ENCODE measurements at regions not wholly inside any gene's neighbourhood (a gene's known extent, or its start where the extent isn't known, plus 50 kb on each side); places are given as distances from the start of the nearest gene placed in this dataset.

DNA sequence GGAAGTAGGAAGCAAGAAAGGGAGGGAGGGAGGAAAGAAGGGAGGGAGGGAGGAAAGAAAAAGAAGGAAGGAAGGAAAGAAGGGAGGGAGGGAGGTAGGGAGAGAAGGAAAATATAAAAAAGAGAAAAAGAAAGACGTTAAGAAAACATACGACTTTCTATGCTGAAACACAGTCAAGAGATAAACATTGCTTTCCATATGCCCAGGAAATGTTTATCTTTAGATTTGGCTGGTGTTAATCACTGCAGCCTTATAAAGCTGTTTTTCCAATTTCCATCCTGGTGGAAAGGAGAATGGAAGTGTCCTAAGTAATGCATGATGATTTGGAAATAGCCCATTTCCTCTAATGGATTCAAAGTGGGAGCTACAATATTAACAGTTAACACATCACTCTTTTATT lies 524.3 kb downstream of the MTRR start:
- Histone ChIP-seq H3K4me1 (ENCODE audit: control insufficient read depth, low read length) (no peaks in the 10 kb centered on the region), H3K27ac (ENCODE audit: low read depth, low read length) (no peak overlapping the region), H4K20me1 (ENCODE audit: control insufficient read depth, insufficient read depth, low read depth, low read length) (no peaks in the 10 kb centered on the region), H3K4me2 (ENCODE audit: low read length) (no peak overlapping the region), H3K36me3 (ENCODE audit: control insufficient read depth, low read length) (no peaks in the 10 kb centered on the region), H3K9me3 (ENCODE audit: control insufficient read depth, insufficient read depth, low read length) (no peaks in the 10 kb centered on the region), H3K27me3 (ENCODE audit: control insufficient read depth, low read length) (no peaks in the 10 kb centered on the region), H3K4me3 (ENCODE audit: low read length) (no peak overlapping the region), H3K9me2 (replicated peaks; ENCODE audit: control insufficient read depth, low read length) (no peaks in the 10 kb centered on the region), H3K79me2 (ENCODE audit: control insufficient read depth, low read length) (no peaks in the 10 kb centered on the region), H3F3A (ENCODE audit: control insufficient read depth, insufficient read depth) (no peaks in the 10 kb centered on the region)
- no peak for TF ChIP-seq EZH2phosphoT487 (IDR thresholded peaks at IDR 0.05; ENCODE audit: borderline replicate concordance, low read length)
- TF ChIP-seq, protein P1, sequence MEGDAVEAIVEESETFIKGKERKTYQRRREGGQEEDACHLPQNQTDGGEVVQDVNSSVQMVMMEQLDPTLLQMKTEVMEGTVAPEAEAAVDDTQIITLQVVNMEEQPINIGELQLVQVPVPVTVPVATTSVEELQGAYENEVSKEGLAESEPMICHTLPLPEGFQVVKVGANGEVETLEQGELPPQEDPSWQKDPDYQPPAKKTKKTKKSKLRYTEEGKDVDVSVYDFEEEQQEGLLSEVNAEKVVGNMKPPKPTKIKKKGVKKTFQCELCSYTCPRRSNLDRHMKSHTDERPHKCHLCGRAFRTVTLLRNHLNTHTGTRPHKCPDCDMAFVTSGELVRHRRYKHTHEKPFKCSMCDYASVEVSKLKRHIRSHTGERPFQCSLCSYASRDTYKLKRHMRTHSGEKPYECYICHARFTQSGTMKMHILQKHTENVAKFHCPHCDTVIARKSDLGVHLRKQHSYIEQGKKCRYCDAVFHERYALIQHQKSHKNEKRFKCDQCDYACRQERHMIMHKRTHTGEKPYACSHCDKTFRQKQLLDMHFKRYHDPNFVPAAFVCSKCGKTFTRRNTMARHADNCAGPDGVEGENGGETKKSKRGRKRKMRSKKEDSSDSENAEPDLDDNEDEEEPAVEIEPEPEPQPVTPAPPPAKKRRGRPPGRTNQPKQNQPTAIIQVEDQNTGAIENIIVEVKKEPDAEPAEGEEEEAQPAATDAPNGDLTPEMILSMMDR (IDR thresholded peaks at IDR 0.05; ENCODE audit: low read depth, low read length, poor library complexity, severe bottlenecking): no peak

DNA sequence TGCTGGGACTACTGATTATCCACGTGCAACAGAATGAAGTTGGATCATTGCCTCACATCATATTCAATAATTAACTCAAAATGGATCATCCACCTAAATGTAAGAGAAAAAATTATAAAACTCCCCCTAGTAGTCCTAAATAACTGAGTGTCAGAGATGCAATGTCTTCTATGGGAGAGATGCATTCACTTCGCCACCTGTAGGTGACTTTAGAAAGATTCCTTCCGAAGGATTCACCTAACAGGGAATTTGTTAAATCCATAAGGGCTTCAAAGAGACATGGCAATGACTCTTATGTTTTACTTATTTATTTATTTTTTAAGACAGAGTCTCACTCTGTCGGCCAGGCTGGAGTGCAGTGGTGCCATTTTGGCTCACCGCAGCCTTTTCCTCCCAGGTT lies 526.0 kb downstream of the MTRR start:
- no peaks in the 10 kb centered on the region for H3K36me3 ChIP-seq (ENCODE audit: control insufficient read depth, low read length)
- no peak overlapping the region for H3K4me2 ChIP-seq (ENCODE audit: low read length)
- H3K27ac ChIP-seq (ENCODE audit: low read depth, low read length): no peak overlapping the region
- no peak for TF ChIP-seq EZH2phosphoT487 (IDR thresholded peaks at IDR 0.05; ENCODE audit: borderline replicate concordance, low read length)
- TF ChIP-seq, protein P1 (IDR thresholded peaks at IDR 0.05; ENCODE audit: low read depth, low read length, poor library complexity, severe bottlenecking): no peak
- no peaks in the 10 kb centered on the region for H3K27me3 ChIP-seq (ENCODE audit: control insufficient read depth, low read length)
- H3K79me2 ChIP-seq (ENCODE audit: control insufficient read depth, low read length): no peaks in the 10 kb centered on the region
- H4K20me1 ChIP-seq (ENCODE audit: control insufficient read depth, insufficient read depth, low read depth, low read length): no peaks in the 10 kb centered on the region
- no peaks in the 10 kb centered on the region for H3K9me3 ChIP-seq (ENCODE audit: control insufficient read depth, insufficient read depth, low read length)
- H3F3A ChIP-seq (ENCODE audit: control insufficient read depth, insufficient read depth): no peaks in the 10 kb centered on the region
- no peaks in the 10 kb centered on the region for H3K4me1 ChIP-seq (ENCODE audit: control insufficient read depth, low read length)
- H3K4me3 ChIP-seq (ENCODE audit: low read length): no peak overlapping the region
- H3K9me2 ChIP-seq (replicated peaks; ENCODE audit: control insufficient read depth, low read length): no peaks in the 10 kb centered on the region

GRCh38 chr5:8396246-8396645 lies 527.3 kb downstream of the MTRR start:
- no peaks in the 10 kb centered on the region for H3K79me2 ChIP-seq (ENCODE audit: control insufficient read depth, low read length)
- no peak overlapping the region for H3K4me3 ChIP-seq (ENCODE audit: low read length)
- H3K9me2 ChIP-seq (replicated peaks; ENCODE audit: control insufficient read depth, low read length): no peaks in the 10 kb centered on the region
- H3K9me3 ChIP-seq (ENCODE audit: control insufficient read depth, insufficient read depth, low read length): no peaks in the 10 kb centered on the region
- no peaks in the 10 kb centered on the region for H3F3A ChIP-seq (ENCODE audit: control insufficient read depth, insufficient read depth)
- H3K27ac ChIP-seq (ENCODE audit: low read depth, low read length): no peak overlapping the region
- no peak for TF ChIP-seq EZH2phosphoT487 (IDR thresholded peaks at IDR 0.05; ENCODE audit: borderline replicate concordance, low read length)
- TF ChIP-seq, protein P1 (IDR thresholded peaks at IDR 0.05; ENCODE audit: low read depth, low read length, poor library complexity, severe bottlenecking): no peak
- H3K4me2 ChIP-seq (ENCODE audit: low read length): no peak overlapping the region
- no peaks in the 10 kb centered on the region for H3K36me3 ChIP-seq (ENCODE audit: control insufficient read depth, low read length)
- H4K20me1 ChIP-seq (ENCODE audit: control insufficient read depth, insufficient read depth, low read depth, low read length): no peaks in the 10 kb centered on the region
- H3K27me3 ChIP-seq (ENCODE audit: control insufficient read depth, low read length): no peaks in the 10 kb centered on the region
- H3K4me1 ChIP-seq (ENCODE audit: control insufficient read depth, low read length): no peaks in the 10 kb centered on the region

DNA sequence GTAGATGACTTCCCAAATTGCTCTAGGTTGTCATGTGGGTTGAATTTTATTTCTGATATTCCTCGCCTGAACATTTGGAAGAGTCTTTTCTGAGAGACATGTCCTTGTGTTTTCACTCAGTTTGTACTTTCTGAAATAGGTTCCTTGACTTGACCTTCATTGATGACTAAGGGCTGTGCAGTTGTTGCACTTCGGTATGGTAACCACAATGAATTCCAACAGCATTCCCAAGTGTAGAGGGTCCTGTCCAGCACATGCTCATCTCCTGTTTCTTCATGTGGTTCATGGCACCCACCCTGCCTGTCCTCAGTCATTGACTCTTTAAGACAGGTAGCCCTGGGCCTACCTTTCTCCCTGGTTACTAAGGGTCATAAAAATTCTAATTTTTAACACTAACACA lies 527.8 kb downstream of the MTRR start:
- no peak overlapping the region for H3K4me3 ChIP-seq (ENCODE audit: low read length)
- H3K36me3 ChIP-seq (ENCODE audit: control insufficient read depth, low read length): no peaks in the 10 kb centered on the region
- no peaks in the 10 kb centered on the region for H4K20me1 ChIP-seq (ENCODE audit: control insufficient read depth, insufficient read depth, low read depth, low read length)
- H3K9me3 ChIP-seq (ENCODE audit: control insufficient read depth, insufficient read depth, low read length): no peaks in the 10 kb centered on the region
- H3K9me2 ChIP-seq (replicated peaks; ENCODE audit: control insufficient read depth, low read length): no peaks in the 10 kb centered on the region
- H3F3A ChIP-seq (ENCODE audit: control insufficient read depth, insufficient read depth): no peaks in the 10 kb centered on the region
- H3K4me1 ChIP-seq (ENCODE audit: control insufficient read depth, low read length): no peaks in the 10 kb centered on the region
- H3K27me3 ChIP-seq (ENCODE audit: control insufficient read depth, low read length): no peaks in the 10 kb centered on the region
- H3K4me2 ChIP-seq (ENCODE audit: low read length): no peak overlapping the region
- H3K79me2 ChIP-seq (ENCODE audit: control insufficient read depth, low read length): no peaks in the 10 kb centered on the region
- H3K27ac ChIP-seq (ENCODE audit: low read depth, low read length): no peak overlapping the region
- TF ChIP-seq, protein P1 (IDR thresholded peaks at IDR 0.05; ENCODE audit: low read depth, low read length, poor library complexity, severe bottlenecking): no peak
- TF ChIP-seq EZH2phosphoT487 (IDR thresholded peaks at IDR 0.05; ENCODE audit: borderline replicate concordance, low read length): no peak
